RWPE2 (cell line): ENCODE measurements at regions not wholly inside any gene's neighbourhood (a gene's known extent, or its start where the extent isn't known, plus 50 kb on each side); places are given as distances from the start of the nearest gene placed in this dataset.

Source experiments
- ATAC-seq: fragments of 200-7000 bp; cut with Tn5 transposase; 3 replicates; pipeline ENCODE4 v1.9.1; 2021; ENCODE audit warnings: low read depth
- DNase-seq: peaks from one replicate; pipeline ENCODE4 v3.0.0-alpha.2; 2020; ENCODE audit warnings: low spot score
- H3K27ac ChIP-seq: fragments of 450-650 bp; 2 replicates; pipeline ENCODE4 v1.5.1; 2017; ENCODE audit warnings: mild to moderate bottlenecking; ENCODE audit not compliant: poor library complexity, severe bottlenecking
- H3K27me3 ChIP-seq: fragments of 250-450 bp; sonication (Bioruptor Pico); 2 replicates; pipeline ENCODE4 v1.5.1; 2021; ENCODE audit warnings: mild to moderate bottlenecking, moderate library complexity; ENCODE audit not compliant: insufficient read depth, poor library complexity, severe bottlenecking
- H3K36me3 ChIP-seq: fragments of 250-450 bp; sonication (Bioruptor Pico); 2 replicates; pipeline ENCODE4 v1.5.1; 2020; ENCODE audit warnings: low read depth, mild to moderate bottlenecking, moderate library complexity
- H3K4me1 ChIP-seq: fragments of 250-450 bp; sonication (Bioruptor Pico); 2 replicates; pipeline ENCODE4 v1.5.1; 2021; ENCODE audit warnings: mild to moderate bottlenecking, moderate library complexity; ENCODE audit not compliant: insufficient read depth, poor library complexity, severe bottlenecking
- H3K4me3 ChIP-seq: fragments of 250-450 bp; sonication (Bioruptor Pico); 2 replicates; pipeline ENCODE4 v1.5.1; 2021; ENCODE audit warnings: mild to moderate bottlenecking, moderate library complexity; ENCODE audit not compliant: severe bottlenecking
- H3K9me3 ChIP-seq: fragments of 250-450 bp; sonication (Bioruptor Pico); 2 replicates; pipeline ENCODE4 v1.5.1; 2021; ENCODE audit warnings: mild to moderate bottlenecking, moderate library complexity; ENCODE audit not compliant: severe bottlenecking
- TF ChIP-seq, protein P1 (sequence below): fragments of 450-650 bp; IDR thresholded peaks from one replicate; pipeline ENCODE4 v1.5.1; 2017; ENCODE audit warnings: mild to moderate bottlenecking, moderate library complexity; ENCODE audit not compliant: poor library complexity, severe bottlenecking

DNA sequence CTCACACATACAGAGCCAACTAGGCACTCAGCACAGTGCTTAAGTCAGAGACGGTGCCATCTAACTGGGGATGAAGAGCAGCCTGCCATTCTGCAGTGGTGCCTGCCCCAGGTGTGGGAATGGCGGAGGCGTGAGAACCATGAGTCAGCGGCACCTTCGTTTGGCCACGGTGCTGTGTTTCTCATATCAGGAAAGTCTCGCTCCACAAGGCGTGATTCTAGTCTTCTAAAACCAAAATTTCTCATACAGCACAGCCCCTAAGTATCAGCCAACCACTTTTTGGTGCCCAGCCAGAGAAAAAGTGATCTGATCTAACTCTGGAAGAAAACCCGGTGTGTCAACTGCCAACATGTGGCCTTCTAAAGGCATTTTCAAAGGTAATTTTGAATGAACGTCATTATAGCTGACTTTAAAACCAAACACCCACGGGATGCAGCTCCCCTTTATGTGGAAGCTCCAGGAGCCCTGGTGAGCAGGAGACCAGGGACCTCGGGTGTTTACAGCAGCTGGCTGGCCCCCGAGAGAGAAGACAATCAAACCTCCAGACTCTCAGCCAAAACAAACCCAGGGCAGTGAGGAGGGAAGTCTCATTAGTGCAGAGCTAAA is 54.6 kb downstream of the ABCC12 start:
- TF ChIP-seq, protein P1, sequence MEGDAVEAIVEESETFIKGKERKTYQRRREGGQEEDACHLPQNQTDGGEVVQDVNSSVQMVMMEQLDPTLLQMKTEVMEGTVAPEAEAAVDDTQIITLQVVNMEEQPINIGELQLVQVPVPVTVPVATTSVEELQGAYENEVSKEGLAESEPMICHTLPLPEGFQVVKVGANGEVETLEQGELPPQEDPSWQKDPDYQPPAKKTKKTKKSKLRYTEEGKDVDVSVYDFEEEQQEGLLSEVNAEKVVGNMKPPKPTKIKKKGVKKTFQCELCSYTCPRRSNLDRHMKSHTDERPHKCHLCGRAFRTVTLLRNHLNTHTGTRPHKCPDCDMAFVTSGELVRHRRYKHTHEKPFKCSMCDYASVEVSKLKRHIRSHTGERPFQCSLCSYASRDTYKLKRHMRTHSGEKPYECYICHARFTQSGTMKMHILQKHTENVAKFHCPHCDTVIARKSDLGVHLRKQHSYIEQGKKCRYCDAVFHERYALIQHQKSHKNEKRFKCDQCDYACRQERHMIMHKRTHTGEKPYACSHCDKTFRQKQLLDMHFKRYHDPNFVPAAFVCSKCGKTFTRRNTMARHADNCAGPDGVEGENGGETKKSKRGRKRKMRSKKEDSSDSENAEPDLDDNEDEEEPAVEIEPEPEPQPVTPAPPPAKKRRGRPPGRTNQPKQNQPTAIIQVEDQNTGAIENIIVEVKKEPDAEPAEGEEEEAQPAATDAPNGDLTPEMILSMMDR: no peak
- Histone ChIP-seq H3K27me3 (no peaks in the 10 kb centered on the region), H3K4me3 (no peak overlapping the region), H3K4me1 (no peaks in the 10 kb centered on the region), H3K9me3 (no peaks in the 10 kb centered on the region), H3K36me3 (no peaks in the 10 kb centered on the region), H3K27ac (no peak overlapping the region)
- no peak for DNase-seq
- no peak for ATAC-seq

DNA sequence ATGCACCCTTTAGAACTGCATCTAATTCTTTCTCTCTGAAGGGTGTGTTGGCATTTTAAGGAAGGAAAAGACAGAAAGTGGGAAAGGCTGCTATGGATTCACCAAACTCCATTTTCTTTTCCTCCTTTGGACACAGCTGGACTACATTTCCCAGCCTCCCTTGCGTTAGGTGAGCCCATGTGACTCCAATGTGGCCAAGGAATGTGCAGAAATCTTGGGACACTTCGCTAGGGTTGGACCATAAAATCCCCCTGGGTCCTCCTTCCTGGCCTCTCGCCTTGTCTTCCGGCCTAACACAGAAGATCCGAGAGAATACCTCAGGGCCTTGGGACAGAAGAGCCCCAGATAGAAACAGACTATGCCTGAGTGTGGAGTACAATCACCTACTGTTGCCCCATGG is 56.3 kb downstream of the ABCC12 start:
- DNase-seq (no peak), ATAC-seq (no peak)
- Histone ChIP-seq H3K27ac (no peak overlapping the region), H3K36me3 (no peaks in the 10 kb centered on the region), H3K4me1 (no peaks in the 10 kb centered on the region), H3K9me3 (no peaks in the 10 kb centered on the region), H3K27me3 (no peaks in the 10 kb centered on the region), H3K4me3 (no peak overlapping the region)
- TF ChIP-seq, protein P1: no peak

DNA sequence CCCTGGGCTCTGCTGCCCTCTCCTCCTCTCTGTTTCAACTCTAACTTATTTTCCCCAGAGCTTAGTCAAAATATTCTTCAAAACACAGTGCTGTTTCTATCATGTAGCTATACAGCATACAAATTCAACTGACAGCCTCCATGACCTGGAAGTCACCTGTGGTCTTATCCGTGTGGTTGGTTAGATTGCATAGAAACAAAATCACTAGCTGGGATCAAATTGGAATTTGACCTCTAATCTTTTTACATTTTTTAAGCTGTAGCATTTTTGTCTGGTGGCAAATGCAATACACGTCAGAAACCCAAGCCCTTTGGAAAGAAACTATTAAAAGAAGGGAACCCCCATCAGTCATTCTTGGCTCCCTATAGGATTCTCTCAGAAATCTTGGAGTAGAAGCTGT is 57.3 kb downstream of the ABCC12 start:
- no peaks in the 10 kb centered on the region for H3K4me1 ChIP-seq
- TF ChIP-seq, protein P1: no peak
- H3K36me3 ChIP-seq: no peaks in the 10 kb centered on the region
- no peaks in the 10 kb centered on the region for H3K9me3 ChIP-seq
- H3K4me3 ChIP-seq: no peak overlapping the region
- ATAC-seq: no peak
- no peak overlapping the region for H3K27ac ChIP-seq
- H3K27me3 ChIP-seq: no peaks in the 10 kb centered on the region
- no peak for DNase-seq

DNA sequence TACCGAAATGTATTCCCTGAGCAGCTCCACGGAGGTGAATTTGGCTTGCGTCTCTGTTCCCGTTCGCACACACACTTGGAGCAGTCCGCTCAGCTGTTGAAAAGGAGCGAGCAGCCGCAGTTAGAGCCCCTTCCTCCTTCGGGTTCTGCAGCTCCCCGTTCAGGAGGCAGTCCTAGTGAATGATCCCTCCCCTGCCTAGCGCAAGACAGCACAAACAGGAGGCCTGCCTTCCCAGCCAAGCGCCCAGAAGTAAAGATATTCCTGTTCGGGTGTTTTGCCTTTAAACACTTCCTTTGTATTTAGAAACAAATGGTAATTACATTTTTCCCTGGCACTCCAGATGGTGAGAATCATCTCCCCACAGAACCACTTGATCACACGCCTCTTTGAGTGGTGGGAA is 64.7 kb downstream of the ABCC12 start:
- Histone ChIP-seq H3K27me3 (no peaks in the 10 kb centered on the region), H3K4me1 (no peaks in the 10 kb centered on the region), H3K4me3 (no peak overlapping the region), H3K36me3 (no peaks in the 10 kb centered on the region), H3K9me3 (no peaks in the 10 kb centered on the region), H3K27ac (no peak overlapping the region)
- no peak for ATAC-seq
- DNase-seq: no peak
- TF ChIP-seq, protein P1: no peak

DNA sequence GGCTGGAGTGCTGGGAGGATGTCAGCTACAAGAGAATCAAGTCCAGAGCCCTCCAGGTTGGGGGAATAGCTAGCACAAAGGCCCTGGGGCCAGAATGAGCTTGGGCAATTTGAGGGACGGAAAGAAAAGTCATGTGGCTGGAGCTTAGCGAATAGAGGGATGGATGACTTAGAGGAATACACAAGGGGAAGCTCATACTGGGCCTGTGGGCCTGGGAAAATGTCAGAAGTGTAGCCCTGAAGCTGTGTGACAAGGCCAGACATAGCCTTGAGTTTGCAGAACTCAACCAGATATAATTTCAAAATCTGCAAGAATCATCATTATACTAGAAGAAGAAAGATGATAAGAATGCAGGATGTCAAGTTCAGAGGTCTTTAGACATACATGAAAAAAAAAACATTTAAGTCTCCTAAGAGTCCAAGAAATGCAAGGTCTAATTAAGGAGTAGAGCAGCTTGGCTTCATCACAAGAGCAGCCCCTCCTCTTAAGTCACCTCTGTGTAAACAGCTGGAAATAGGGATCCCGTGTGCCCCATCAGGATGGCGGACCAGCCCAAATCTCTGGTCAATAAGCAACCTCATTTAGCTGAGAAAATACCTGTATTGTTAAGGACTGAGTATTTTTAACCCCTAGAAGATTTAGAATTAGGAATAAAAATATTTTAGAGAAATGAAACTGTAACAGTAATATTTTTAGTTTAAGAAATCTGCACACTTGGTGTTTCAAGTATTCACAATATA is 66.6 kb downstream of the ABCC12 start:
- Histone ChIP-seq H3K4me1 (no peaks in the 10 kb centered on the region), H3K9me3 (no peaks in the 10 kb centered on the region), H3K4me3 (no peak overlapping the region), H3K27ac (no peak overlapping the region), H3K36me3 (no peaks in the 10 kb centered on the region), H3K27me3 (no peaks in the 10 kb centered on the region)
- ATAC-seq (no peak), DNase-seq (no peak)
- TF ChIP-seq, protein P1: no peak
